GM12873 (cell line): ENCODE measurements at regions not wholly inside any gene's neighbourhood (a gene's known extent, or its start where the extent isn't known, plus 50 kb on each side); places are given as distances from the start of the nearest gene placed in this dataset.

Experiments used
- CTCF ChIP-seq: IDR thresholded peaks from 2 replicates; pipeline ENCODE4 v1.5.1; 2012; ENCODE audit warnings: low read depth, mild to moderate bottlenecking, moderate library complexity, low read length, control low read depth; ENCODE audit not compliant: insufficient read depth; ENCODE audit errors: missing control alignments

DNA sequence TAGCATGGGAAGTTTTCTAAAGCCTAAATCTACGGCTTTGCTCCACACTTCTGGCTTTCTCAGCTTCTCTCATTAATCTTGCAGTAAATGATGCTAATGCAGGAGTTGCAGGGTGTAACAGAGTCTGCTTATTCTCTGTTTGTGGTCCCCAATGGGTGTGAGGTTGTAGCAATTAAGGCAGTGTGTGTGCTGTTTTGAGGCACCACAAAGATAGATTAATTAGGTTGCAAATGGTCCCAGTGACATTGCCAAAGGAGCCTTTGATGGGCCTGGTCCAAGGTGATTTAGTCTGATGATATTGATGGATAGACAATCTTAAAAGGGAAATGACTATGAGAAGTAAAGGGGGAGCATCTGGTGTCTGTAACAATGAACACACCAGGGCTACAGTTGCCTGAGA lies 1313.7 kb upstream of the CDH8 start:
- no peak for TF ChIP-seq CTCF

- no peak for TF ChIP-seq CTCF
Measured at GRCh38 chr16:63346000-63346399, 1309.8 kb upstream of the CDH8 start.

- TF ChIP-seq CTCF: no peak
Measured at GRCh38 chr16:63337264-63337663, 1301.0 kb upstream of the CDH8 start.

DNA sequence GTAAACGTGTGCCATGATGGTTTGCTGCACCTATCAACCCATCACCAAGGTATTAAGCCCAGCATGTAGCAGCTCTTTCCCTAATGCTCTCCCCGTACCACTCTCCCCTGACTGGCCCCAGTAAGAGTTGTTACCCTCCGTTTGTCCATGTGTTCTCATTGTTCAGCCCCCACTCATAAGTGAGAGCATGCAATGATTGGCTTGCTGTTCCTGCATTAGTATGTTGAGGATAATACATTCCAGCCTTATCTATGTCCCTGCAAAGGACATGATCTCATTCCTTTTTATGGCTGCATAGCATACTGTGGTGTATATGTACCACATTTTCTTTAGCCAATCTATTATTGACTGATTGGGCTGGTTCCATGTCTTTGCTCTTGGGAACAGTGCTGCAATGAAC lies 1294.9 kb upstream of the CDH8 start:
- no peak for TF ChIP-seq CTCF

DNA sequence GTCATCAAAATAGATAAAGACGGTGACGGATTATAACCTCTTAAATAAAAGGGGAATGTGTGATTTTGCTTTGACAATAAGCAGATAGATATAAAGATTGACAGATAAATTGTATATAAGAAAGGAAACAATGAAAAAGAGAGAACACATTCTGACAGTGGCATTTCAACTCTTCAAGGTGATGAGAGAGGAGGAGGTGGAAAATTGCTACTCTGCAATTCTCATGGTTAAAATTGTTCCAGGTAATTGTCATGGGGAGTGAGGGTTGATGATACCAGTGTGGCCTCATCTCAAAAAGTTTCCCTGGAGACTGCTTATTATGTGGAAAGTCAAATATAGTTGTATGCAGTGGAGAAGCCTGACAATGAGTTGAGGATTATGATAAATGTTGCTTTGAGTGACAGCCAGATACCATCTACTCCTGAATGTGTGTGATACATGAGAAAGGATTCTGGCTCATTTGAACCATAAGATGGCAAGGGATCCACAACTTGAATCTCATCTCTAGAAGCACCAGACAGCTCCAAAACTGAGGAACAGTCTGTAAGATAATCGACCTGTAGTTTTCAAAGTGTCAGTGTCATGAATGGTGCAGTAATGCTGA lies 1290.6 kb upstream of the CDH8 start:
- TF ChIP-seq CTCF: no peak

DNA sequence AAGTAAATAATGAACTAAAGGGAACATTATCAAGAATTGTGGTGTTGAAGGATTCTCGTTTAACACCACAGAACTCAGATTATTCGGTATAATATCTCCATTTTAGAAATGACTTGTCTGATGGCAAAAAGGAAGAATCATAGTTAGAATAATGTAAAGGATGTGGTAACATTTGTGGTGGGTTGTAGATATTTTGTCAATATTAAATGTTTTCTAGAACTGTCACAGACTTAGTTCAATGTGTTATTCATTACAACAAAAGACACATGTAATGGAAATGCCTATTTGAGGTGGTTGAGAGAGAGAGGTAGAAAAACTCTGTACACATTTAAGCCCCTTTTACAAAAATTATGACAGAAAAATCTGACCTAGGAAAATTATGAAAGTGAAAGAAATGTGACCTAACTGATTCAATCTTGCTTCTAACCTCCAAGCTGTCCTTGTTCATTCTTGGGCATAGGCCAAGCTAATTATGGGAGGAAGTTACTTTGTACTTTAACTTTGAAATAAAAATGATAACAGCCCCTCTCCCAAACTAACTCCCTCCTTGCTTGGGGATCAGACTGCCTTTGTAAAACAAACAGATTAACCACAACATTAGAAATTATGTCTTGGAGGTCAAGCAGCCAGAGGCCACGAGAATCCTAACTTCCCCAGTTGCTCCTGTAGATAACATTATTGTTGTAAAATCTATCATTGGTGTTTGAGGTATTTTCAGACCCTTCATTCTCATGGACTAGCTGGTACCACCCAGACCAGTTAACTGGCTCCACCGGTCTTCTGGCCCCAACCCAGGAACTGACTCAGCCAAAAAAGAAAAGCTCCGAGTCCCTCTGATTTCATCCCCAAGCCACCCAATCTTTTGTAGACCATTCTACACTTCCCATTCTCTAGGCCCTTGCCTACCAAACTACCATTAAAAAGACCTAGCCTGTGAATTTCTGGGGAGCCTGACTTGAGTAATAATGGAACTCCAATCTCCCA lies 1287.8 kb upstream of the CDH8 start:
- TF ChIP-seq CTCF: no peak

GRCh38 chr16:63323055-63323454 lies 1286.8 kb upstream of the CDH8 start:
- TF ChIP-seq CTCF: no peak
